Osteoblast (primary cell): ENCODE measurements at regions not wholly inside any gene's neighbourhood (a gene's known extent, or its start where the extent isn't known, plus 50 kb on each side); places are given as distances from the start of the nearest gene placed in this dataset. TPM values are rescaled to one million over a fixed set of nuclear protein-coding genes. Genes with fewer than 3 reads are reported as not detected.

ENCODE experiments used
- small RNA-seq: library from RNA; depleted of rRNA; stranded (forward); fragments of <200 nt; gene quantifications from one replicate; pipeline ENCODE3, GENCODE V24; 2012

Small RNAs in the stretch of these regions (small RNA-seq; reads per million reads assigned to genes)
- not detected for gene AC092666.2
